HL-60 (cell line): ENCODE measurements at regions not wholly inside any gene's neighbourhood (a gene's known extent, or its start where the extent isn't known, plus 50 kb on each side); places are given as distances from the start of the nearest gene placed in this dataset.

Experiments
- DNase-seq, 2 experiments: peaks; one replicate each; pipeline ENCODE4 v3.0.0-alpha.2; 2010 to 2020; ENCODE audit warnings: low read depth in 1 of 2, low spot score in 1 of 2
- H3K27ac ChIP-seq: fragments of 250-450 bp; sonication (Bioruptor Pico); replicated peaks from 2 replicates; pipeline ENCODE4 v1.5.1; 2020; ENCODE audit warnings: mild to moderate bottlenecking, moderate library complexity
- H3K27me3 ChIP-seq: fragments of 250-450 bp; sonication (Bioruptor Pico); 2 replicates; pipeline ENCODE4 v1.5.1; 2021; ENCODE audit warnings: mild to moderate bottlenecking, moderate library complexity; ENCODE audit not compliant: insufficient read depth, poor library complexity, severe bottlenecking
- H3K4me3 ChIP-seq: replicated peaks from 2 replicates; pipeline ENCODE4 v1.5.1; 2011; ENCODE audit warnings: mild to moderate bottlenecking, control low read depth, low read length; ENCODE audit not compliant: insufficient read depth
- GABPA ChIP-seq: IDR thresholded peaks from 2 replicates; pipeline ENCODE4 v1.6.1; 2012; ENCODE audit warnings: low read depth
- POLR2AphosphoS5 ChIP-seq: IDR thresholded peaks from 2 replicates; pipeline ENCODE4 v1.6.1; 2012; ENCODE audit warnings: low read depth
- SPI1 ChIP-seq: IDR thresholded peaks from 2 replicates; pipeline ENCODE4 v1.6.1; 2012; ENCODE audit warnings: low read depth, mild to moderate bottlenecking, borderline replicate concordance
- TF ChIP-seq, protein P1 (sequence below): IDR thresholded peaks from one replicate; pipeline ENCODE4 v1.5.1; 2011; ENCODE audit warnings: low read length, control low read depth, inconsistent platforms; ENCODE audit not compliant: insufficient read depth
- TF ChIP-seq, protein P2 (sequence below): IDR thresholded peaks from 2 replicates; pipeline ENCODE4 v1.6.1; 2012; ENCODE audit warnings: low read depth; ENCODE audit not compliant: insufficient replicate concordance

- TF ChIP-seq GABPA (no peak), POLR2AphosphoS5 (no peak), SPI1 (no peak)
- TF ChIP-seq, protein P1, sequence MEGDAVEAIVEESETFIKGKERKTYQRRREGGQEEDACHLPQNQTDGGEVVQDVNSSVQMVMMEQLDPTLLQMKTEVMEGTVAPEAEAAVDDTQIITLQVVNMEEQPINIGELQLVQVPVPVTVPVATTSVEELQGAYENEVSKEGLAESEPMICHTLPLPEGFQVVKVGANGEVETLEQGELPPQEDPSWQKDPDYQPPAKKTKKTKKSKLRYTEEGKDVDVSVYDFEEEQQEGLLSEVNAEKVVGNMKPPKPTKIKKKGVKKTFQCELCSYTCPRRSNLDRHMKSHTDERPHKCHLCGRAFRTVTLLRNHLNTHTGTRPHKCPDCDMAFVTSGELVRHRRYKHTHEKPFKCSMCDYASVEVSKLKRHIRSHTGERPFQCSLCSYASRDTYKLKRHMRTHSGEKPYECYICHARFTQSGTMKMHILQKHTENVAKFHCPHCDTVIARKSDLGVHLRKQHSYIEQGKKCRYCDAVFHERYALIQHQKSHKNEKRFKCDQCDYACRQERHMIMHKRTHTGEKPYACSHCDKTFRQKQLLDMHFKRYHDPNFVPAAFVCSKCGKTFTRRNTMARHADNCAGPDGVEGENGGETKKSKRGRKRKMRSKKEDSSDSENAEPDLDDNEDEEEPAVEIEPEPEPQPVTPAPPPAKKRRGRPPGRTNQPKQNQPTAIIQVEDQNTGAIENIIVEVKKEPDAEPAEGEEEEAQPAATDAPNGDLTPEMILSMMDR = no peak
- DNase-seq = no peak
- no peak overlapping the region for H3K27ac ChIP-seq
- peaks cover 2% of the 10 kb centered on the region for H3K27me3 ChIP-seq
- no peak overlapping the region for H3K4me3 ChIP-seq
These were observed 109.0 kb upstream of the CELF4 start for GRCh38 chr18:37674570-37674969.

DNA sequence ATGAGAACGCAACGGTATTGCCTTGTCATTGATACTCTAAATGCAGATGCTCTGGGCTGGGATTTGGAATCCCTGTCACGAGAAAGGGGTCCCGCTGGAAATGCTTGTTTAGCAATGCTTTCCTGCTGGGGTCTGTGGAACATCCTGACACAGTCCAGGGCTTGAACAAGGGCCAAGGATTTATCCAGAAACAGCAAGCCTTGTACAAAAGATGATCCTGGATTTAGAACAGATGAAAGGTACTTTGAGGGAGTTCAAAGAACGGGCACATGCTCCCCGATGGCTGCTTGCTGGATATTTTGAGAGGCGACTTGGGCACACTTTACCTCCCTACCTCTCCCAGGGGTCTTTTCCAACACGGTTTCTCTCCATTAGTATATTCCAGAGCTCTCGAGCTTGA lies 108.1 kb upstream of the CELF4 start:
- no peak for DNase-seq
- no peak for TF ChIP-seq GABPA
- TF ChIP-seq, protein P1 = no peak
- TF ChIP-seq POLR2AphosphoS5 = no peak
- no peak for TF ChIP-seq SPI1
- TF ChIP-seq, protein P2, sequence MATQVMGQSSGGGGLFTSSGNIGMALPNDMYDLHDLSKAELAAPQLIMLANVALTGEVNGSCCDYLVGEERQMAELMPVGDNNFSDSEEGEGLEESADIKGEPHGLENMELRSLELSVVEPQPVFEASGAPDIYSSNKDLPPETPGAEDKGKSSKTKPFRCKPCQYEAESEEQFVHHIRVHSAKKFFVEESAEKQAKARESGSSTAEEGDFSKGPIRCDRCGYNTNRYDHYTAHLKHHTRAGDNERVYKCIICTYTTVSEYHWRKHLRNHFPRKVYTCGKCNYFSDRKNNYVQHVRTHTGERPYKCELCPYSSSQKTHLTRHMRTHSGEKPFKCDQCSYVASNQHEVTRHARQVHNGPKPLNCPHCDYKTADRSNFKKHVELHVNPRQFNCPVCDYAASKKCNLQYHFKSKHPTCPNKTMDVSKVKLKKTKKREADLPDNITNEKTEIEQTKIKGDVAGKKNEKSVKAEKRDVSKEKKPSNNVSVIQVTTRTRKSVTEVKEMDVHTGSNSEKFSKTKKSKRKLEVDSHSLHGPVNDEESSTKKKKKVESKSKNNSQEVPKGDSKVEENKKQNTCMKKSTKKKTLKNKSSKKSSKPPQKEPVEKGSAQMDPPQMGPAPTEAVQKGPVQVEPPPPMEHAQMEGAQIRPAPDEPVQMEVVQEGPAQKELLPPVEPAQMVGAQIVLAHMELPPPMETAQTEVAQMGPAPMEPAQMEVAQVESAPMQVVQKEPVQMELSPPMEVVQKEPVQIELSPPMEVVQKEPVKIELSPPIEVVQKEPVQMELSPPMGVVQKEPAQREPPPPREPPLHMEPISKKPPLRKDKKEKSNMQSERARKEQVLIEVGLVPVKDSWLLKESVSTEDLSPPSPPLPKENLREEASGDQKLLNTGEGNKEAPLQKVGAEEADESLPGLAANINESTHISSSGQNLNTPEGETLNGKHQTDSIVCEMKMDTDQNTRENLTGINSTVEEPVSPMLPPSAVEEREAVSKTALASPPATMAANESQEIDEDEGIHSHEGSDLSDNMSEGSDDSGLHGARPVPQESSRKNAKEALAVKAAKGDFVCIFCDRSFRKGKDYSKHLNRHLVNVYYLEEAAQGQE = no peak
- no peak overlapping the region for H3K4me3 ChIP-seq
- H3K27ac ChIP-seq = no peak overlapping the region
- H3K27me3 ChIP-seq = peaks cover 2% of the 10 kb centered on the region

- H3K4me3 ChIP-seq = no peak overlapping the region
- TF ChIP-seq SPI1 (no peak), POLR2AphosphoS5 (no peak), GABPA (no peak)
- TF ChIP-seq, protein P2 = no peak
- TF ChIP-seq, protein P1 = no peak
- peaks cover 2% of the 10 kb centered on the region for H3K27me3 ChIP-seq
- DNase-seq = no peak
- no peak overlapping the region for H3K27ac ChIP-seq
These were observed 107.5 kb upstream of the CELF4 start for GRCh38 chr18:37672932-37673595.

- Histone ChIP-seq H3K27me3 (no peaks in the 10 kb centered on the region), H3K4me3 (no peak overlapping the region), H3K27ac (no peak overlapping the region)
- TF ChIP-seq, protein P2 = no peak
- TF ChIP-seq SPI1 (no peak), POLR2AphosphoS5 (no peak), GABPA (no peak)
- TF ChIP-seq, protein P1 = no peak
- DNase-seq = no peak
These were observed 106.4 kb upstream of the CELF4 start for GRCh38 chr18:37672001-37672400.
